Adrenal gland (tissue), 9 donors: ENCODE measurements at regions not wholly inside any gene's neighbourhood (a gene's known extent, or its start where the extent isn't known, plus 50 kb on each side); places are given as distances from the start of the nearest gene placed in this dataset.

Source experiments
- DNase-seq, 7 donors: peaks; one replicate each; pipeline ENCODE4 v3.0.0-alpha.2; 2019 to 2020
- H3K27ac ChIP-seq, 5 donors: fragments of 200-600 bp; sonication (generic) in 4 of 5; 1 replicate in 3 of 5; 2 replicates in 2 of 5; pipeline versions ENCODE4 v1.5.1 to v1.8.0; 2016 to 2020; ENCODE audit warnings: mild to moderate bottlenecking in 1 of 5
- H3K27me3 ChIP-seq: fragments of 200-600 bp; 2 replicates; pipeline ENCODE4 v1.8.0; 2021
- H3K36me3 ChIP-seq, 2 donors: fragments of 200-600 bp; replicated peaks in 1 of 2; 1 replicate in 1 of 2; 2 replicates in 1 of 2; pipeline versions ENCODE4 v1.5.1 to v1.8.0; 2018 to 2022
- H3K4me1 ChIP-seq, 2 donors: fragments of 200-600 bp; replicated peaks in 1 of 2; 1 replicate in 1 of 2; 2 replicates in 1 of 2; pipeline versions ENCODE4 v1.5.1 to v1.8.0; 2018 to 2021
- H3K4me3 ChIP-seq, 4 donors: fragments of 200-600 bp; sonication (generic) in 3 of 4; one replicate each; pipeline ENCODE4 v1.5.1; 2016 to 2018
- H3K9me3 ChIP-seq, 3 donors: fragments of 200-600 bp; sonication (generic) in 1 of 3; replicated peaks in 1 of 3; 1 replicate in 2 of 3; 2 replicates in 1 of 3; pipeline versions ENCODE4 v1.5.1 to v1.8.0; 2016 to 2021
- CTCF ChIP-seq, 6 experiments: fragments of 450-650 bp in 4 of 6; fragments of 200-600 bp in 2 of 6; sonication (generic) in 1 of 6; IDR thresholded peaks; 1 replicate in 5 of 6; 2 replicates in 1 of 6; pipeline versions ENCODE4 v1.5.1 to v1.8.0; 2016 to 2021; ENCODE audit warnings: antibody characterized with exemption in 6 of 6, mild to moderate bottlenecking in 2 of 6, moderate library complexity in 1 of 6
- POLR2A ChIP-seq, 2 donors: fragments of 450-650 bp; IDR thresholded peaks; one replicate each; pipeline ENCODE4 v1.6.1; 2017; ENCODE audit warnings: antibody characterized with exemption in 2 of 2, mild to moderate bottlenecking in 2 of 2, moderate library complexity in 1 of 2
- WGBS, 4 donors: extraction: QIAGEN DNeasy Blood & Tissue Kit in 2 of 4; methylation state at CpG; one replicate each; pipeline versions ENCODE4 v1.1.5 to v1.1.7; 2013 to 2017; 5-methylcytosine and 5-hydroxymethylcytosine counted together
- intact Hi-C, 2 donors: fragments of 100-400 bp; cut with DNase I; formaldehyde crosslinking; loops; one replicate each; pipeline versions ENCODE4 v1.14.1 to v1.15.0; 2022 to 2023
- donor health status: healthy with polysubstance abuse.
- donor health status: Bipolar disorder and iron deficiency.
- donor health status: DM: yes; HTN: yes; CAD: no.
- donor health status: DM: no; HTN: no; CAD: no.
- donor health status: DM: no; HTN: no; CAD: no.

DNA sequence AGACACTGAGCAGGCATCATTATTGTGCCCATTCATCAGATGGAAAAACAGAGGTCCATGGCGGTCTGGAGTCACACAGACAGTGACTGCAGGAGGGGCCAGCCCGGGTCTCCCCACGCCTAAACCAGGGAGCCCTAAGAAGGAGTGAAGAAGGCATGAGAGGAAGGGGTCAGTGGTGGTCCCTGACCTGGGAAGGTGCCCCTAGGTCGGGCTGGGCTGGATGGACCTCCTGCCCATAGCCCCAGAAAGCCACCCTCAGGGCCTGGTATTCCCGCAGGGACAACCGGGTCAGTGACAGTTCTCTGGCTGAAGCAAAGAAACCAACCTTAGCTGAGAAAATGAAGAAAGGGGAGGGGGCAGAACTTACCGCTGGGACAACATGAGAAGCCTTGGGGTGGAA, 163.4 kb upstream of the C1orf174 start:
- Histone ChIP-seq H3K27me3 (no peaks in the 10 kb centered on the region), H3K4me1 (no peaks in the 10 kb centered on the region), H3K27ac (no peak overlapping the region), H3K9me3 (no peaks in the 10 kb centered on the region), H3K4me3 (no peak overlapping the region), H3K36me3 (no peaks in the 10 kb centered on the region)
- DNase-seq = peak in 1 of 7 donors; percentile 9
- no peak for TF ChIP-seq POLR2A (IDR thresholded peaks at IDR 0.05)
- intact Hi-C loops = no loop called here
- 68 to 80% (median 73%) methylated on average over 7 of the region's 7 CpGs for WGBS, 4 donors

- Histone ChIP-seq H3K4me1 (no peaks in the 10 kb centered on the region), H3K9me3 (no peaks in the 10 kb centered on the region), H3K27me3 (no peaks in the 10 kb centered on the region), H3K4me3 (no peak overlapping the region), H3K27ac (no peak overlapping the region), H3K36me3 (no peaks in the 10 kb centered on the region)
- TF ChIP-seq CTCF (IDR thresholded peaks at IDR 0.05) (no peak), POLR2A (IDR thresholded peaks at IDR 0.05) (no peak)
- intact Hi-C loops = no loop called here
- WGBS, 4 donors = 64 to 83% (median 72%) methylated on average over 6 to 7 of the region's 7 CpGs
- no peak for DNase-seq
These were observed 164.2 kb upstream of the C1orf174 start for GRCh38 chr1:4064150-4064889.

GRCh38 chr1:4066860-4067599, 167.0 kb upstream of the C1orf174 start:
- Histone ChIP-seq H3K36me3 (no peaks in the 10 kb centered on the region), H3K4me3 (no peak overlapping the region), H3K27ac (no peak overlapping the region), H3K27me3 (no peaks in the 10 kb centered on the region), H3K9me3 (no peaks in the 10 kb centered on the region), H3K4me1 (no peaks in the 10 kb centered on the region)
- 39 to 77% (median 60%) methylated on average over 2 to 3 of the region's 3 CpGs for WGBS, 4 donors
- DNase-seq = no peak
- intact Hi-C loops = no loop called here
- TF ChIP-seq CTCF (IDR thresholded peaks at IDR 0.05) (no peak), POLR2A (IDR thresholded peaks at IDR 0.05) (no peak)

GRCh38 chr1:4068076-4068475, 168.0 kb upstream of the C1orf174 start:
- 58 to 72% (median 59%) methylated on average over 4 to 8 of the region's 8 CpGs for WGBS, 4 donors
- Histone ChIP-seq H3K9me3 (no peaks in the 10 kb centered on the region), H3K27ac (no peak overlapping the region), H3K4me1 (no peaks in the 10 kb centered on the region), H3K36me3 (no peaks in the 10 kb centered on the region), H3K4me3 (no peak overlapping the region), H3K27me3 (no peaks in the 10 kb centered on the region)
- no peak for DNase-seq
- intact Hi-C loops = no loop called here
- TF ChIP-seq CTCF (IDR thresholded peaks at IDR 0.05) = no peak
- no peak for TF ChIP-seq POLR2A (IDR thresholded peaks at IDR 0.05)
